ENCODE measurements at regions not wholly inside any gene's neighbourhood (a gene's known extent, or its start where the extent isn't known, plus 50 kb on each side); places are given as distances from the start of the nearest gene placed in this dataset.

GRCh38 chr10:84783909-84784308 is 455.5 kb downstream of the CCSER2 start:
- DNase-seq, result no peak

GRCh38 chr10:84784749-84785148 is 456.4 kb downstream of the CCSER2 start:
- no peak for DNase-seq

- no peak for DNase-seq
Observed at GRCh38 chr10:84789026-84789425, 460.6 kb downstream of the CCSER2 start.

- no peak for DNase-seq
Observed at GRCh38 chr10:84798312-84798711, 469.9 kb downstream of the CCSER2 start.

GRCh38 chr10:84801156-84801555 is 472.8 kb downstream of the CCSER2 start:
- no peak for DNase-seq

- no peak for DNase-seq
Observed at GRCh38 chr10:84801916-84802315, 473.5 kb downstream of the CCSER2 start.

GRCh38 chr10:84805149-84805548 is 476.8 kb downstream of the CCSER2 start:
- no peak for DNase-seq

GRCh38 chr10:84811113-84811512 is 482.7 kb downstream of the CCSER2 start:
- DNase-seq, result no peak

GRCh38 chr10:84818961-84819360 is 490.6 kb downstream of the CCSER2 start:
- DNase-seq, result no peak

- DNase-seq, result no peak
Observed at GRCh38 chr10:84820120-84820519, 491.7 kb downstream of the CCSER2 start.

GRCh38 chr10:84820596-84820995 is 492.2 kb downstream of the CCSER2 start:
- no peak for DNase-seq

- DNase-seq, result no peak
Observed at GRCh38 chr10:84822931-84823630, 494.7 kb downstream of the CCSER2 start.

- DNase-seq, result no peak
Observed at GRCh38 chr10:84824525-84824924, 496.1 kb downstream of the CCSER2 start.

- DNase-seq, result no peak
Observed at GRCh38 chr10:84825330-84825729, 496.9 kb downstream of the CCSER2 start.

GRCh38 chr10:84826704-84827103 is 498.3 kb downstream of the CCSER2 start:
- DNase-seq, result no peak

GRCh38 chr10:84829131-84829530 is 500.7 kb downstream of the CCSER2 start:
- no peak for DNase-seq

- no peak for DNase-seq
Observed at GRCh38 chr10:84837041-84837812, 508.8 kb downstream of the CCSER2 start.

- no peak for DNase-seq
Observed at GRCh38 chr10:84837877-84838276, 509.5 kb downstream of the CCSER2 start.

GRCh38 chr10:84838851-84839250 is 510.5 kb downstream of the CCSER2 start:
- no peak for DNase-seq

- no peak for DNase-seq
Observed at GRCh38 chr10:84842593-84842992, 514.2 kb downstream of the CCSER2 start.

GRCh38 chr10:84844461-84844860 is 516.1 kb downstream of the CCSER2 start:
- DNase-seq, result no peak

- no peak for DNase-seq
Observed at GRCh38 chr10:84845628-84846261, 517.4 kb downstream of the CCSER2 start.
